ENCODE measurements at regions not wholly inside any gene's neighbourhood (a gene's known extent, or its start where the extent isn't known, plus 50 kb on each side); places are given as distances from the start of the nearest gene placed in this dataset.

- no peak for TF ChIP-seq CTCF (IDR thresholded peaks at IDR 0.05)
- H3K36me3 ChIP-seq (ENCODE audit: control insufficient read depth, insufficient read depth, low read length): no peaks in the 10 kb centered on the region
- H3K9ac ChIP-seq: no peak overlapping the region
- no peaks in the 10 kb centered on the region for H3K9me3 ChIP-seq (ENCODE audit: control insufficient read depth, low read length)
- no peaks in the 10 kb centered on the region for H3K4me1 ChIP-seq
- H3K4me3 ChIP-seq (ENCODE audit: low read depth, low read length): no peak overlapping the region
- no peak overlapping the region for H2AFZ ChIP-seq
- no peak overlapping the region for H3K4me2 ChIP-seq (ENCODE audit: low read length)
- H3K79me2 ChIP-seq: no peaks in the 10 kb centered on the region
- no peak overlapping the region for H3K27ac ChIP-seq
- H3K27me3 ChIP-seq (ENCODE audit: control insufficient read depth, insufficient read depth, low read length): no peaks in the 10 kb centered on the region
Measured at GRCh38 chr1:60591583-60591982, 490.8 kb upstream of the NFIA start.

- Histone ChIP-seq H3K4me1 (no peaks in the 10 kb centered on the region), H3K79me2 (no peaks in the 10 kb centered on the region), H3K27ac (no peak overlapping the region)
Measured at GRCh38 chr1:60589916-60590315, 492.4 kb upstream of the NFIA start.

GRCh38 chr1:60589046-60589748 is 493.2 kb upstream of the NFIA start:
- no peaks in the 10 kb centered on the region for H3K36me3 ChIP-seq (ENCODE audit: control insufficient read depth, insufficient read depth, low read length)
- no peak for TF ChIP-seq CTCF (IDR thresholded peaks at IDR 0.05)
- H3K4me1 ChIP-seq: no peaks in the 10 kb centered on the region
- no peak overlapping the region for H3K27ac ChIP-seq
- no peak overlapping the region for H3K4me2 ChIP-seq (ENCODE audit: low read length)
- H3K27me3 ChIP-seq (ENCODE audit: control insufficient read depth, insufficient read depth, low read length): no peaks in the 10 kb centered on the region
- no peak overlapping the region for H3K9ac ChIP-seq
- H3K9me3 ChIP-seq (ENCODE audit: control insufficient read depth, low read length): no peaks in the 10 kb centered on the region
- no peaks in the 10 kb centered on the region for H3K79me2 ChIP-seq
- H2AFZ ChIP-seq: no peak overlapping the region
- no peak overlapping the region for H3K4me3 ChIP-seq (ENCODE audit: low read depth, low read length)

More at GRCh38 chr1:60589916-60590315, 492.4 kb upstream of the NFIA start:
- Histone ChIP-seq H3K4me2 (ENCODE audit: low read length) (no peak overlapping the region), H3K4me3 (ENCODE audit: low read depth, low read length) (no peak overlapping the region), H2AFZ (no peak overlapping the region), H3K9me3 (ENCODE audit: control insufficient read depth, low read length) (no peaks in the 10 kb centered on the region), H3K36me3 (ENCODE audit: control insufficient read depth, insufficient read depth, low read length) (no peaks in the 10 kb centered on the region), H3K27me3 (ENCODE audit: control insufficient read depth, insufficient read depth, low read length) (no peaks in the 10 kb centered on the region), H3K9ac (no peak overlapping the region)
- no peak for TF ChIP-seq CTCF (IDR thresholded peaks at IDR 0.05)

- no peak for TF ChIP-seq CTCF (IDR thresholded peaks at IDR 0.05)
Measured at GRCh38 chr1:60584371-60584770, 498.0 kb upstream of the NFIA start.

GRCh38 chr1:60583696-60584095 is 498.7 kb upstream of the NFIA start:
- H3K9me3 ChIP-seq (ENCODE audit: control insufficient read depth, low read length): no peaks in the 10 kb centered on the region
- H3K27ac ChIP-seq: no peak overlapping the region
- no peaks in the 10 kb centered on the region for H3K27me3 ChIP-seq (ENCODE audit: control insufficient read depth, insufficient read depth, low read length)
- H3K79me2 ChIP-seq: no peaks in the 10 kb centered on the region
- no peaks in the 10 kb centered on the region for H3K36me3 ChIP-seq (ENCODE audit: control insufficient read depth, insufficient read depth, low read length)
- TF ChIP-seq CTCF (IDR thresholded peaks at IDR 0.05): no peak
- no peaks in the 10 kb centered on the region for H3K4me1 ChIP-seq
- no peak overlapping the region for H3K4me2 ChIP-seq (ENCODE audit: low read length)
- H3K9ac ChIP-seq: no peak overlapping the region
- H2AFZ ChIP-seq: no peak overlapping the region
- H3K4me3 ChIP-seq (ENCODE audit: low read depth, low read length): no peak overlapping the region

More at GRCh38 chr1:60584371-60584770, 498.0 kb upstream of the NFIA start:
- no peaks in the 10 kb centered on the region for H3K27me3 ChIP-seq (ENCODE audit: control insufficient read depth, insufficient read depth, low read length)
- H3K4me2 ChIP-seq (ENCODE audit: low read length): no peak overlapping the region
- no peak overlapping the region for H3K9ac ChIP-seq
- no peaks in the 10 kb centered on the region for H3K79me2 ChIP-seq
- no peaks in the 10 kb centered on the region for H3K4me1 ChIP-seq
- H3K27ac ChIP-seq: no peak overlapping the region
- H2AFZ ChIP-seq: no peak overlapping the region
- H3K4me3 ChIP-seq (ENCODE audit: low read depth, low read length): no peak overlapping the region
- H3K36me3 ChIP-seq (ENCODE audit: control insufficient read depth, insufficient read depth, low read length): no peaks in the 10 kb centered on the region
- H3K9me3 ChIP-seq (ENCODE audit: control insufficient read depth, low read length): no peaks in the 10 kb centered on the region
